ENCODE measurements at regions not wholly inside any gene's neighbourhood (a gene's known extent, or its start where the extent isn't known, plus 50 kb on each side); places are given as distances from the start of the nearest gene placed in this dataset.

DNA sequence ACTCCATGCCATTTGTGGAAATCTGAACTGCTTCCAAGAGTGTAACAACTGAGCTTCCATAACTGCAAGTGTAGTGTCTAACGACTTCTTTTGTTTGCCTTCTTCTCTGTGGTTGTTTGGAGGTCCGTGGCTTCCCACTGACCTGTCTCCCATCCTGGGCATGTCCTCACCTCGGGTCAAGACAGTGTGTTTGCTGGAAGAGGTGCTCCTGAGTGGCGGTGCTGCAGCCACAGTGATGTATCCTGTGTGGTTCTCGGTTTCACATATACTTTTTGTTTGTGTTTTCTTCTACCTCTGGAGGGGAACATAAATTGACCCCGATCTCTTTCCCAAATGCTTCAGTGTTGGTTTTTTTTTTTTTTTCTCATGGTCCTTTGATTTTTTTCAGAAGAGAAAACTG, 84.7 kb upstream of the NPVF start:
- TF ChIP-seq YY1 (IDR thresholded peaks at IDR 0.05; ENCODE audit: insufficient read depth, insufficient read length) (no peak), SUZ12 (IDR thresholded peaks at IDR 0.05; ENCODE audit: extremely low read depth, insufficient read depth, insufficient read length) (no peak)

All from NT2/D1 (cell line).